Stimulated activated CD4-positive, alpha-beta T cell treated with anti-CD3 and anti-CD28 coated beads, Interleukin-2, amount 100 ng/mL, for 48 hours (primary cell): ENCODE measurements at regions not wholly inside any gene's neighbourhood (a gene's known extent, or its start where the extent isn't known, plus 50 kb on each side); places are given as distances from the start of the nearest gene placed in this dataset.

Experiments used
- DNase-seq, 2 donors: peaks; one replicate each; pipeline ENCODE4 v3.0.0-alpha.2; 2020

GRCh38 chr22:48587236-48587865 lies 1240.3 kb downstream of the BRD1 start:
- DNase-seq = no peak

GRCh38 chr22:48586799-48587185 lies 1240.9 kb downstream of the BRD1 start:
- DNase-seq = no peak

- no peak for DNase-seq
Observed at GRCh38 chr22:48585916-48586798, 1241.5 kb downstream of the BRD1 start.

- no peak for DNase-seq
Observed at GRCh38 chr22:48584170-48584569, 1243.5 kb downstream of the BRD1 start.

GRCh38 chr22:48581796-48582469 lies 1245.7 kb downstream of the BRD1 start:
- DNase-seq = no peak

- DNase-seq = no peak
Observed at GRCh38 chr22:48581205-48581766, 1246.4 kb downstream of the BRD1 start.

GRCh38 chr22:48580481-48580970 lies 1247.1 kb downstream of the BRD1 start:
- no peak for DNase-seq

- no peak for DNase-seq
Observed at GRCh38 chr22:48579928-48580309, 1247.8 kb downstream of the BRD1 start.

- no peak for DNase-seq
Observed at GRCh38 chr22:48579043-48579927, 1248.4 kb downstream of the BRD1 start.

- no peak for DNase-seq
Observed at GRCh38 chr22:48578138-48579042, 1249.3 kb downstream of the BRD1 start.

GRCh38 chr22:48577691-48578090 lies 1250.0 kb downstream of the BRD1 start:
- DNase-seq = no peak

- no peak for DNase-seq
Observed at GRCh38 chr22:48577014-48577690, 1250.5 kb downstream of the BRD1 start.

GRCh38 chr22:48576333-48577013 lies 1251.2 kb downstream of the BRD1 start:
- DNase-seq = peak in 1 of 2 donors; percentile 4

- no peak for DNase-seq
Observed at GRCh38 chr22:48575618-48576332, 1251.9 kb downstream of the BRD1 start.

GRCh38 chr22:48574776-48575617 lies 1252.7 kb downstream of the BRD1 start:
- peak in 1 of 2 donors; percentile 37 for DNase-seq

- DNase-seq = no peak
Observed at GRCh38 chr22:48573766-48574165, 1253.9 kb downstream of the BRD1 start.

- no peak for DNase-seq
Observed at GRCh38 chr22:48572951-48573350, 1254.7 kb downstream of the BRD1 start.

- DNase-seq = no peak
Observed at GRCh38 chr22:48570912-48571311, 1256.8 kb downstream of the BRD1 start.
